ENCODE measurements at regions not wholly inside any gene's neighbourhood (a gene's known extent, or its start where the extent isn't known, plus 50 kb on each side); places are given as distances from the start of the nearest gene placed in this dataset.
A peak's percentile ranks its signal among the peaks of the same experiment; 100 is the strongest.

GRCh38 chr10:94105226-94105625 is 111.5 kb downstream of the PLCE1 start:
- Histone ChIP-seq H3K27me3 (ENCODE audit: insufficient read depth, poor library complexity, severe bottlenecking) (no peaks in the 10 kb centered on the region), H3K36me3 (ENCODE audit: low read depth) (no peaks in the 10 kb centered on the region), H3K9me3 (ENCODE audit: severe bottlenecking) (no peaks in the 10 kb centered on the region), H3K4me1 (ENCODE audit: insufficient read depth, poor library complexity, severe bottlenecking) (peaks cover 7% of the 10 kb centered on the region), H3K4me3 (ENCODE audit: severe bottlenecking) (no peak overlapping the region), H3K27ac (ENCODE audit: poor library complexity, severe bottlenecking) (no peak overlapping the region)
- no peak for DNase-seq (ENCODE audit: low spot score)
- ATAC-seq (ENCODE audit: low read depth) = no peak
- no peak for TF ChIP-seq CTCF (IDR thresholded peaks at IDR 0.05; ENCODE audit: poor library complexity, severe bottlenecking)

GRCh38 chr10:94107191-94107590 is 113.5 kb downstream of the PLCE1 start:
- H3K9me3 ChIP-seq (ENCODE audit: severe bottlenecking) = no peaks in the 10 kb centered on the region
- H3K27ac ChIP-seq (ENCODE audit: poor library complexity, severe bottlenecking) = no peak overlapping the region
- no peaks in the 10 kb centered on the region for H3K36me3 ChIP-seq (ENCODE audit: low read depth)
- H3K4me3 ChIP-seq (ENCODE audit: severe bottlenecking) = no peak overlapping the region
- no peak for DNase-seq (ENCODE audit: low spot score)
- peaks cover 7% of the 10 kb centered on the region for H3K4me1 ChIP-seq (ENCODE audit: insufficient read depth, poor library complexity, severe bottlenecking)
- no peaks in the 10 kb centered on the region for H3K27me3 ChIP-seq (ENCODE audit: insufficient read depth, poor library complexity, severe bottlenecking)
- no peak for TF ChIP-seq CTCF (IDR thresholded peaks at IDR 0.05; ENCODE audit: poor library complexity, severe bottlenecking)
- ATAC-seq (ENCODE audit: low read depth) = no peak

- Histone ChIP-seq H3K9me3 (ENCODE audit: severe bottlenecking) (no peaks in the 10 kb centered on the region), H3K27ac (ENCODE audit: poor library complexity, severe bottlenecking) (no peak overlapping the region), H3K27me3 (ENCODE audit: insufficient read depth, poor library complexity, severe bottlenecking) (no peaks in the 10 kb centered on the region), H3K36me3 (ENCODE audit: low read depth) (no peaks in the 10 kb centered on the region), H3K4me1 (ENCODE audit: insufficient read depth, poor library complexity, severe bottlenecking) (peaks cover 7% of the 10 kb centered on the region), H3K4me3 (ENCODE audit: severe bottlenecking) (no peak overlapping the region)
- ATAC-seq (ENCODE audit: low read depth) (peak; percentile 70), DNase-seq (ENCODE audit: low spot score) (no peak)
- no peak for TF ChIP-seq CTCF (IDR thresholded peaks at IDR 0.05; ENCODE audit: poor library complexity, severe bottlenecking)
These were observed 114.5 kb downstream of the PLCE1 start for GRCh38 chr10:94108200-94108599.

- no peak for TF ChIP-seq CTCF (IDR thresholded peaks at IDR 0.05; ENCODE audit: poor library complexity, severe bottlenecking)
- no peaks in the 10 kb centered on the region for H3K36me3 ChIP-seq (ENCODE audit: low read depth)
- H3K9me3 ChIP-seq (ENCODE audit: severe bottlenecking) = no peaks in the 10 kb centered on the region
- H3K27ac ChIP-seq (ENCODE audit: poor library complexity, severe bottlenecking) = no peak overlapping the region
- no peaks in the 10 kb centered on the region for H3K27me3 ChIP-seq (ENCODE audit: insufficient read depth, poor library complexity, severe bottlenecking)
- no peak overlapping the region for H3K4me3 ChIP-seq (ENCODE audit: severe bottlenecking)
- no peaks in the 10 kb centered on the region for H3K4me1 ChIP-seq (ENCODE audit: insufficient read depth, poor library complexity, severe bottlenecking)
- DNase-seq (ENCODE audit: low spot score) (no peak), ATAC-seq (ENCODE audit: low read depth) (no peak)
These were observed 117.6 kb downstream of the PLCE1 start for GRCh38 chr10:94111367-94111766.

- TF ChIP-seq CTCF (IDR thresholded peaks at IDR 0.05; ENCODE audit: poor library complexity, severe bottlenecking) = no peak
- Histone ChIP-seq H3K4me1 (ENCODE audit: insufficient read depth, poor library complexity, severe bottlenecking) (no peaks in the 10 kb centered on the region), H3K27me3 (ENCODE audit: insufficient read depth, poor library complexity, severe bottlenecking) (no peaks in the 10 kb centered on the region), H3K4me3 (ENCODE audit: severe bottlenecking) (no peak overlapping the region), H3K36me3 (ENCODE audit: low read depth) (no peaks in the 10 kb centered on the region), H3K27ac (ENCODE audit: poor library complexity, severe bottlenecking) (no peak overlapping the region), H3K9me3 (ENCODE audit: severe bottlenecking) (no peaks in the 10 kb centered on the region)
- ATAC-seq (ENCODE audit: low read depth) (no peak), DNase-seq (ENCODE audit: low spot score) (no peak)
These were observed 118.6 kb downstream of the PLCE1 start for GRCh38 chr10:94112321-94112720.
